Lung (tissue), 11 donors: ENCODE measurements at regions not wholly inside any gene's neighbourhood (a gene's known extent, or its start where the extent isn't known, plus 50 kb on each side); places are given as distances from the start of the nearest gene placed in this dataset.
A peak's percentile ranks its signal among the peaks of the same experiment; 100 is the strongest.

Experiments used
- ATAC-seq: fragments of 200-7000 bp; cut with Tn5 transposase; one replicate; pipeline ENCODE4 v1.9.1; 2020; ENCODE audit warnings: moderate number of reproducible peaks; ENCODE audit not compliant: insufficient read depth, low FRiP score
- DNase-seq, 3 donors: peaks; one replicate each; pipeline ENCODE4 v3.0.0-alpha.2; 2013 to 2017
- H3K27ac ChIP-seq, 2 donors: one replicate each; pipeline ENCODE4 v1.5.1; 2013; ENCODE audit warnings: mild to moderate bottlenecking in 2 of 2, moderate library complexity in 2 of 2, control low read depth in 1 of 2, inconsistent platforms in 1 of 2, low read depth in 1 of 2, low read length in 1 of 2
- H3K27me3 ChIP-seq, 3 donors: one replicate each; pipeline ENCODE4 v1.5.1; 2013; ENCODE audit warnings: low read length in 2 of 3; ENCODE audit not compliant: control insufficient read depth in 3 of 3, insufficient read depth in 3 of 3
- H3K36me3 ChIP-seq, 4 donors: one replicate each; pipeline ENCODE4 v1.5.1; 2013; ENCODE audit warnings: low read length in 4 of 4, mild to moderate bottlenecking in 1 of 4, moderate library complexity in 1 of 4; ENCODE audit not compliant: control insufficient read depth in 4 of 4, insufficient read depth in 4 of 4
- H3K4me1 ChIP-seq, 5 donors: one replicate each; pipeline ENCODE4 v1.5.1; 2013; ENCODE audit warnings: low read length in 5 of 5, mild to moderate bottlenecking in 2 of 5, moderate library complexity in 1 of 5; ENCODE audit not compliant: control insufficient read depth in 5 of 5, insufficient read depth in 5 of 5
- H3K4me3 ChIP-seq: one replicate; pipeline ENCODE4 v1.5.1; 2013; ENCODE audit warnings: mild to moderate bottlenecking, control low read depth, moderate library complexity
- H3K9ac ChIP-seq, 2 donors: one replicate each; pipeline ENCODE4 v1.5.1; 2013; ENCODE audit warnings: low read length in 2 of 2, control low read depth in 1 of 2; ENCODE audit not compliant: insufficient read depth in 1 of 2
- H3K9me3 ChIP-seq, 4 donors: one replicate each; pipeline ENCODE4 v1.5.1; 2013; ENCODE audit warnings: low read length in 3 of 4, mild to moderate bottlenecking in 1 of 4, moderate library complexity in 1 of 4; ENCODE audit not compliant: control insufficient read depth in 4 of 4, insufficient read depth in 3 of 4
- CTCF ChIP-seq: IDR thresholded peaks from 2 replicates; pipeline ENCODE4 v1.5.1; 2012; ENCODE audit warnings: mild to moderate bottlenecking; ENCODE audit errors: control extremely low read depth, extremely low read depth
- WGBS, 2 donors: extraction: QIAGEN DNeasy Blood & Tissue Kit; methylation state at CpG; one replicate each; pipeline ENCODE4 v1.1.7; 2013; 5-methylcytosine and 5-hydroxymethylcytosine counted together
- donor health status: control.
- donor health status: control.
- donor health status: Bipolar disorder and iron deficiency.
- donor health status: healthy.
- donor health status: DM: yes; HTN: yes; CAD: no.

- DNase-seq (no peak), ATAC-seq (no peak)
- H3K27me3 ChIP-seq = peaks cover 0 to 22% (median 22%) of the 10 kb centered on the region in 3 donors
- no peaks in the 10 kb centered on the region for H3K4me1 ChIP-seq
- no peak overlapping the region for H3K27ac ChIP-seq
- peaks cover 0 to 9% (median 0%) of the 10 kb centered on the region in 4 donors for H3K9me3 ChIP-seq
- 90 to 94% methylated on average over 14 of the region's 14 CpGs for WGBS, 2 donors
- no peak overlapping the region for H3K9ac ChIP-seq
- H3K36me3 ChIP-seq = no peaks in the 10 kb centered on the region
- H3K4me3 ChIP-seq = no peak overlapping the region
- TF ChIP-seq CTCF = no peak
Measured at GRCh38 chr7:157470017-157470322, 133.2 kb downstream of the DNAJB6 start.

- TF ChIP-seq CTCF = no peak
- Histone ChIP-seq H3K27ac (no peak overlapping the region), H3K27me3 (peaks cover 0 to 15% (median 14%) of the 10 kb centered on the region in 3 donors), H3K9ac (no peak overlapping the region), H3K4me1 (no peaks in the 10 kb centered on the region), H3K4me3 (no peak overlapping the region), H3K9me3 (peaks cover 0 to 9% (median 0%) of the 10 kb centered on the region in 4 donors), H3K36me3 (no peaks in the 10 kb centered on the region)
- DNase-seq (no peak), ATAC-seq (no peak)
- 89% methylated on average over 17 of the region's 17 CpGs for WGBS, 2 donors
Measured at GRCh38 chr7:157470701-157471131, 133.9 kb downstream of the DNAJB6 start.

- 70 to 82% methylated on average over 11 of the region's 11 CpGs for WGBS, 2 donors
- H3K36me3 ChIP-seq = no peaks in the 10 kb centered on the region
- no peak overlapping the region for H3K9ac ChIP-seq
- no peak for TF ChIP-seq CTCF
- DNase-seq (peak in 1 of 3 donors; percentile 13), ATAC-seq (no peak)
- no peaks in the 10 kb centered on the region for H3K4me1 ChIP-seq
- H3K4me3 ChIP-seq = no peak overlapping the region
- peaks cover 0 to 7% (median 7%) of the 10 kb centered on the region in 3 donors for H3K27me3 ChIP-seq
- H3K9me3 ChIP-seq = peaks cover 0 to 9% (median 0%) of the 10 kb centered on the region in 4 donors
- H3K27ac ChIP-seq = no peak overlapping the region
Measured at GRCh38 chr7:157471259-157472125, 134.7 kb downstream of the DNAJB6 start.
